ENCODE measurements at regions not wholly inside any gene's neighbourhood (a gene's known extent, or its start where the extent isn't known, plus 50 kb on each side); places are given as distances from the start of the nearest gene placed in this dataset.

DNA sequence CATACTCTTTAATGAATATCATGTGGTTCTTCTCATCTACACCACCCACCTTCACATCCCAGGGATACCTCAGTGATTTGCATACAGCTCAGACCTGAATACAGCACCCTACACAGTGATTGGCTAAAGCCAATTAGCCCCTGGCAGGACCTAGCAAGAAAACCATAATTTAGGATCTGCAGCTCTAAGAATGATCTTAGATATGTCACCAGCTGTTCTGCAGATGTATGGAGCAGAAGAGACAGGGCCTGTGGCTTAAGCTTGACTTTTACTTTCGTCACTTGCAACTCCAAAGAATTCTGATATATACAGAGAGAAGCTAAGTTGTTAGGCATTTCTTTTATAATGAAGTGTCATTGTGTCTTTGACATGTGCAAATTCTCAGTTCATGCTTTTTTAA, 483.2 kb upstream of the C9orf72 start:
- Histone ChIP-seq H3K36me3 (ENCODE audit: control insufficient read depth in 2 of 2, insufficient read depth in 1 of 2, low read length in 2 of 2) (no peaks in the 10 kb centered on the region), H3K27ac (ENCODE audit: extremely low read depth, low read depth, low read length) (no peak overlapping the region), H3K9me3 (ENCODE audit: control insufficient read depth, insufficient read depth, low read depth, low read length) (no peaks in the 10 kb centered on the region), H3K4me3 (ENCODE audit: low read depth, low read length) (no peak overlapping the region), H3K4me1 (ENCODE audit: control insufficient read depth, insufficient read depth, low read length) (peaks cover 3% of the 10 kb centered on the region; the same call in 1 of the 2 replicates)
- POLR2A ChIA-PET: no interaction called here
- TF ChIP-seq ZNF501 (tag by site-specific recombination; IDR thresholded peaks at IDR 0.05) (no peak), ZNF521 (tag by site-specific recombination; IDR thresholded peaks at IDR 0.05) (no peak), ZNF223 (tag by site-specific recombination; IDR thresholded peaks at IDR 0.05) (no peak), ZNF837 (tag by site-specific recombination; IDR thresholded peaks at IDR 0.05) (no peak), ZNF404 (tag by site-specific recombination; IDR thresholded peaks at IDR 0.05) (no peak), ZBTB8A (tag by site-specific recombination; IDR thresholded peaks at IDR 0.05) (no peak), ZFHX2 (tag by site-specific recombination; conservative IDR thresholded peaks at IDR 0.05) (no peak), ZNF514 (tag by site-specific recombination; IDR thresholded peaks at IDR 0.05) (no peak)
- CTCF ChIA-PET: interaction anchor here (0.6 kb wide), 1 partner anchor 109 kb away, joined by 3 read pairs; no protein-coding TSS in a partner anchor

DNA sequence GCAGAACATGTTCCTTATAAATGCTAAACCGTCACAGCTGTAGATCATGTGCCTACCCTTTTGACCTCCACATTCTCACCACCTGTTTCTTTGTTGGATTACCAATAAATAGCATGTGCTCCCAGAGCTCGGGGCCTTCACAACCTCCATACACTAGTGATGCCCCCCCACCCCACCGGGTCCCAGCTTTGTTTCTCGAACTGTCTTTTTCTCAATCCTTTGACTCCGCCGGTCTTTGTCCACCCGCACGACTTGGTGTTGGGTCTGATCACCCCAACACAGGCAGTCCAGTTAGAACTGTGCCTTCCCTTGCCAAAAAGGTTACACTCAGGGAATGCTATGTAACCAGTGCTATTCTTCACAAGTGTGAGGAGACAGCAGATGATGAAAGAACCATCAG, 485.9 kb upstream of the C9orf72 start:
- H3K9me3 ChIP-seq (ENCODE audit: control insufficient read depth, insufficient read depth, low read depth, low read length): no peaks in the 10 kb centered on the region
- H3K36me3 ChIP-seq (ENCODE audit: control insufficient read depth in 2 of 2, insufficient read depth in 1 of 2, low read length in 2 of 2): no peaks in the 10 kb centered on the region
- ChIA-PET CTCF (interaction anchor here (2.0 kb wide), 1 partner anchor 14 kb away, joined by 7 read pairs; no protein-coding TSS in a partner anchor), POLR2A (no interaction called here)
- H3K4me1 ChIP-seq (ENCODE audit: control insufficient read depth, insufficient read depth, low read length): no peaks in the 10 kb centered on the region
- no peak overlapping the region for H3K4me3 ChIP-seq (ENCODE audit: low read depth, low read length)
- TF ChIP-seq, protein P1, sequence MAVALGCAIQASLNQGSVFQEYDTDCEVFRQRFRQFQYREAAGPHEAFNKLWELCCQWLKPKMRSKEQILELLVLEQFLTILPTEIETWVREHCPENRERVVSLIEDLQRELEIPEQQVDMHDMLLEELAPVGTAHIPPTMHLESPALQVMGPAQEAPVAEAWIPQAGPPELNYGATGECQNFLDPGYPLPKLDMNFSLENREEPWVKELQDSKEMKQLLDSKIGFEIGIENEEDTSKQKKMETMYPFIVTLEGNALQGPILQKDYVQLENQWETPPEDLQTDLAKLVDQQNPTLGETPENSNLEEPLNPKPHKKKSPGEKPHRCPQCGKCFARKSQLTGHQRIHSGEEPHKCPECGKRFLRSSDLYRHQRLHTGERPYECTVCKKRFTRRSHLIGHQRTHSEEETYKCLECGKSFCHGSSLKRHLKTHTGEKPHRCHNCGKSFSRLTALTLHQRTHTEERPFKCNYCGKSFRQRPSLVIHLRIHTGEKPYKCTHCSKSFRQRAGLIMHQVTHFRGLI (tag by site-specific recombination; IDR thresholded peaks at IDR 0.05): no peak
- no peak overlapping the region for H3K27ac ChIP-seq (ENCODE audit: extremely low read depth, low read depth, low read length)

DNA sequence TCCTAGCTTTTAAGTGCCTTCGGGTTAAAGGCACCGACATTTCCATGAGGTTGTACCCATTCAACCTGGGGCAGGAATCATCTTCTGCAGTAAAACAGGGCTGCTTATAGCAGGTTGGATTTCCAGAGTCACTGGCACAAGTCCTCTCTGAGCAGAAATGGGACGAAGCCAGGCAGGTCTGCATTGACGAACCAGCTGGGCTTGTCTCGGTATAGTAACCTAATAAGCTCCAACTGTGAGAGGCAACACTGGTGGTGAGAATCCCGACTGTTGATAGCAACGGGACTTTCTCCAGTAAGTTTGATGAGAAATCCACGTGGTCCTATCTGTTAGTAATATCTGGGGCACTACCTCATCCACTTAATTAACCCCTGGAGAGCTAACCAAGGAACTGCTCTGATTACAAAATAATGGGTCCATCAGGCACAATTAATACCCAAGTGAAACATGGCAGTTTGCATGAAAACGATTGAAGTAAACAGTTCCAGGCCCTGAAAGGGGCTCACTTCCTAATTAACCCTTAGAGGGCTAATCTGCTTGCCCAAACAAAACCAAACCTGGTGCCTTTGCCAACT, 491.0 kb upstream of the C9orf72 start:
- POLR2A ChIA-PET: no interaction called here
- H3K4me3 ChIP-seq (ENCODE audit: low read depth, low read length): no peak overlapping the region
- CTCF ChIA-PET: interaction anchor here (3.1 kb wide), 1 partner anchor 8 kb away, joined by 21 read pairs; no protein-coding TSS in a partner anchor
- H3K27ac ChIP-seq (ENCODE audit: extremely low read depth, low read depth, low read length): no peak overlapping the region
- H3K9me3 ChIP-seq (ENCODE audit: control insufficient read depth, insufficient read depth, low read depth, low read length): no peaks in the 10 kb centered on the region
- no peaks in the 10 kb centered on the region for H3K36me3 ChIP-seq (ENCODE audit: control insufficient read depth in 2 of 2, insufficient read depth in 1 of 2, low read length in 2 of 2)
- H3K4me1 ChIP-seq (ENCODE audit: control insufficient read depth, insufficient read depth, low read length): no peaks in the 10 kb centered on the region
- TF ChIP-seq, protein P2, sequence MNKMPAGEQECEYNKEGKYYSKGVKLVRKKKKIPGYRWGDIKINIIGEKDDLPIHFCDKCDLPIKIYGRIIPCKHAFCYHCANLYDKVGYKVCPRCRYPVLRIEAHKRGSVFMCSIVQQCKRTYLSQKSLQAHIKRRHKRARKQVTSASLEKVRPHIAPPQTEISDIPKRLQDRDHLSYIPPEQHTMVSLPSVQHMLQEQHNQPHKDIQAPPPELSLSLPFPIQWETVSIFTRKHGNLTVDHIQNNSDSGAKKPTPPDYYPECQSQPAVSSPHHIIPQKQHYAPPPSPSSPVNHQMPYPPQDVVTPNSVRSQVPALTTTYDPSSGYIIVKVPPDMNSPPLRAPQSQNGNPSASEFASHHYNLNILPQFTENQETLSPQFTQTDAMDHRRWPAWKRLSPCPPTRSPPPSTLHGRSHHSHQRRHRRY (tag by site-specific recombination; IDR thresholded peaks at IDR 0.05): no peak
- no peak for TF ChIP-seq ZNF155 (tag by site-specific recombination; IDR thresholded peaks at IDR 0.05)
- no peak for TF ChIP-seq ZNF202 (tag by site-specific recombination; IDR thresholded peaks at IDR 0.05; ENCODE audit: borderline replicate concordance)
- TF ChIP-seq MYNN (tag by site-specific recombination; IDR thresholded peaks at IDR 0.05; ENCODE audit: borderline replicate concordance): no peak
- no peak for TF ChIP-seq ZNF239 (tag by site-specific recombination; IDR thresholded peaks at IDR 0.05)
- no peak for TF ChIP-seq ZNF248 (tag by site-specific recombination; IDR thresholded peaks at IDR 0.05)
- no peak for TF ChIP-seq ZNF837 (tag by site-specific recombination; IDR thresholded peaks at IDR 0.05)
- TF ChIP-seq, protein P3, sequence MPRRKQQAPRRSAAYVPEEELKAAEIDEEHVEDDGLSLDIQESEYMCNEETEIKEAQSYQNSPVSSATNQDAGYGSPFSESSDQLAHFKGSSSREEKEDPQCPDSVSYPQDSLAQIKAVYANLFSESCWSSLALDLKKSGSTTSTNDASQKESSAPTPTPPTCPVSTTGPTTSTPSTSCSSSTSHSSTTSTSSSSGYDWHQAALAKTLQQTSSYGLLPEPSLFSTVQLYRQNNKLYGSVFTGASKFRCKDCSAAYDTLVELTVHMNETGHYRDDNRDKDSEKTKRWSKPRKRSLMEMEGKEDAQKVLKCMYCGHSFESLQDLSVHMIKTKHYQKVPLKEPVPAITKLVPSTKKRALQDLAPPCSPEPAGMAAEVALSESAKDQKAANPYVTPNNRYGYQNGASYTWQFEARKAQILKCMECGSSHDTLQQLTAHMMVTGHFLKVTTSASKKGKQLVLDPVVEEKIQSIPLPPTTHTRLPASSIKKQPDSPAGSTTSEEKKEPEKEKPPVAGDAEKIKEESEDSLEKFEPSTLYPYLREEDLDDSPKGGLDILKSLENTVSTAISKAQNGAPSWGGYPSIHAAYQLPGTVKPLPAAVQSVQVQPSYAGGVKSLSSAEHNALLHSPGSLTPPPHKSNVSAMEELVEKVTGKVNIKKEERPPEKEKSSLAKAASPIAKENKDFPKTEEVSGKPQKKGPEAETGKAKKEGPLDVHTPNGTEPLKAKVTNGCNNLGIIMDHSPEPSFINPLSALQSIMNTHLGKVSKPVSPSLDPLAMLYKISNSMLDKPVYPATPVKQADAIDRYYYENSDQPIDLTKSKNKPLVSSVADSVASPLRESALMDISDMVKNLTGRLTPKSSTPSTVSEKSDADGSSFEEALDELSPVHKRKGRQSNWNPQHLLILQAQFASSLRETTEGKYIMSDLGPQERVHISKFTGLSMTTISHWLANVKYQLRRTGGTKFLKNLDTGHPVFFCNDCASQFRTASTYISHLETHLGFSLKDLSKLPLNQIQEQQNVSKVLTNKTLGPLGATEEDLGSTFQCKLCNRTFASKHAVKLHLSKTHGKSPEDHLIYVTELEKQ (tag by site-specific recombination; IDR thresholded peaks at IDR 0.05; ENCODE audit: borderline replicate concordance): no peak
- no peak for TF ChIP-seq OSR2 (tag by site-specific recombination; IDR thresholded peaks at IDR 0.05)
- TF ChIP-seq KLF8 (tag by site-specific recombination; IDR thresholded peaks at IDR 0.05): no peak
- no peak for TF ChIP-seq HOXA7 (CRISPR knock-in tag; IDR thresholded peaks at IDR 0.05; ENCODE audit: borderline replicate concordance)
- TF ChIP-seq, protein P4, sequence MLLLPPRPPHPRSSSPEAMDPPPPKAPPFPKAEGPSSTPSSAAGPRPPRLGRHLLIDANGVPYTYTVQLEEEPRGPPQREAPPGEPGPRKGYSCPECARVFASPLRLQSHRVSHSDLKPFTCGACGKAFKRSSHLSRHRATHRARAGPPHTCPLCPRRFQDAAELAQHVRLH (tag by site-specific recombination; IDR thresholded peaks at IDR 0.05): no peak
- TF ChIP-seq, protein P5, sequence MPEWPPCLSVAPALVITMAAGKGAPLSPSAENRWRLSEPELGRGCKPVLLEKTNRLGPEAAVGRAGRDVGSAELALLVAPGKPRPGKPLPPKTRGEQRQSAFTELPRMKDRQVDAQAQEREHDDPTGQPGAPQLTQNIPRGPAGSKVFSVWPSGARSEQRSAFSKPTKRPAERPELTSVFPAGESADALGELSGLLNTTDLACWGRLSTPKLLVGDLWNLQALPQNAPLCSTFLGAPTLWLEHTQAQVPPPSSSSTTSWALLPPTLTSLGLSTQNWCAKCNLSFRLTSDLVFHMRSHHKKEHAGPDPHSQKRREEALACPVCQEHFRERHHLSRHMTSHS (tag by site-specific recombination; IDR thresholded peaks at IDR 0.05): no peak
- no peak for TF ChIP-seq ZNF510 (tag by site-specific recombination; IDR thresholded peaks at IDR 0.05; ENCODE audit: insufficient replicate concordance)

All from HEK293 (cell line).